GOT3 (cell line): ENCODE measurements at regions not wholly inside any gene's neighbourhood (a gene's known extent, or its start where the extent isn't known, plus 50 kb on each side); places are given as distances from the start of the nearest gene placed in this dataset.
"Not testable (repeated sequence)": the region's sequence is repeated elsewhere in the genome, so short reads cannot be mapped to it uniquely, and the experiment has no call there.

Experiments
- DNase-seq: peaks from one replicate; lab custom pipeline; 2025; ENCODE audit warnings: mixed read lengths; lab: John Stamatoyannopoulos, UW

DNA sequence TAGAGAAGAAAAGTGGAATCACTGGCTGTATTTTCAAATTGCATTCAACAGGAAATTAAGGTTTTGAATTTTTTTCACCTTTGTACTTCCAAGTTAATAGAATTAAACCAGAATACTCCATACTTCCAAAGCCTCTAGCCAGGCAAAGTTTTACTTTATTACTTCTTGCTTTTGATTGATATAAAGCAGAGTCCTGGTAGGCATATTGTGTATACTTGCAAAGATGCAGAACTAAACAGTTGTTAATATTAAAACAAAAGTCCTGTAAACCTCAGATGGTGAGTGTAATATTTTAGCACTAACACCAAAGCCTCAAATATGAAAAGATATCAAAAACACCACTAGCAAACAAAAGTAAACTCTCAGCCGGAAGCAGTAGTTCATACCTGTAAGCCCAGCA lies 107.2 kb upstream of the C2CD4B start:
- DNase-seq: no peak

DNA sequence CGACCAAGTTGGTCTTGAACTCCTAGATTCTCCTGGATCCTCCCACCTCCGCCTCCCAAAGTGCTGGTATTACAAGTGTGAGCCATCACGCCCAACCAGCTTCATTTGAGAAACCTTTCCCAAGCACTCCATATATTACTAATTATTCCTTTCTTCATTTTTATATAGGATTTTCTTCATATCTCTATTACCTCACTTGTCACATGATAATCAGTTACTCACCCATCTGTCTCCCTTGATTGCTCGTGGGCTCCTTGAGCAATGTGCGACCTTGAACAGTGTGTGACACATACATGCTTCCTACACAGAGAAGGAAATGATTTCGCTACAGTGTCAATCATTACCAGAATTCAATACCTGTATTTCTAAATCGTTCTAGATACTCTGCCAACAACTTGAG lies 110.7 kb upstream of the C2CD4B start:
- no peak for DNase-seq

DNA sequence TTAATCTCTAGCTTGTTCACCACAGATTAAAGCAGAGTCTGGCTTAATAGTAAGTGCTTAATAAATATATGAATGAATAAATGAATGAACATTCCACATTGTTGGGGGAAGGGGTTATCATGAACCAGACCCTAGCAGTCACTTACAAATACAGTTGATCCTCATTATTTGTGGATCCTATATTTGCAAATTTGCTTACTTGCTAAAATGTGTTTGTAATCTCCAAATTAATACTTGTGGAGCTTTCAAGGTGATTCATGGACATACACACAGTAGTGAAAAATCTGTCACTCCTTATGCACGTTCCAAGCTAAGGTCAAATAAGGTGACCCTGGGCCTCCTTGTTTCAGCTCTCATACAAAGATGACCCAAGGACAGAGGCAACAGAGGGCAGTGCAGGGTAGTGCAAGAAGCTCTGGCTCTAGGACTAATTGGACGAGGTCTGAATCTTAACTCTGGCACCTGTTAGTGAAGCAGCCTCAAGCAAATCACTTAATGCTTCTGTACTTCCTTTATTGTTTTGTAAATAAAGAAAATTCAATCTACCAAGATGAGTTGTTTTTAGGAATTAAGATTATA lies 112.8 kb upstream of the C2CD4B start:
- DNase-seq: no peak

DNA sequence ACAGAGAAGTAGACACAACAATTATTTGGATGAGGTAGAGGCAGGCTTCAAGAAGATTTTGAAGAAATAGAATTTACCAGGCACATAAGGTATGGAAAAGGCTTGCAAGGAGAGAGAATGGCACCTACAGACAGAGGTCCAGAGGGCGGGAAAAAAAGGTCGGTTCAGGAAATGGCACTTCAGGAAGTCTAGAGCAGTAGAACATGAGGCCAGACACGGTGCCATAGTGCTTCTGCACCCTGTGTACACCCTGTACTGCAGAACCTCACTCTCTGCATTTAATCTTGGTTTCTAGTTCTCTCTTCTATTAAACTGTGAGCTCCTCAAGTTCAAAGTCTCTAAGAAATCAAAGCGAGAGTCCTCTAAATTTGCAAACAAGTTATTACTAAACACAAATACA lies 113.4 kb upstream of the C2CD4B start:
- no peak for DNase-seq

DNA sequence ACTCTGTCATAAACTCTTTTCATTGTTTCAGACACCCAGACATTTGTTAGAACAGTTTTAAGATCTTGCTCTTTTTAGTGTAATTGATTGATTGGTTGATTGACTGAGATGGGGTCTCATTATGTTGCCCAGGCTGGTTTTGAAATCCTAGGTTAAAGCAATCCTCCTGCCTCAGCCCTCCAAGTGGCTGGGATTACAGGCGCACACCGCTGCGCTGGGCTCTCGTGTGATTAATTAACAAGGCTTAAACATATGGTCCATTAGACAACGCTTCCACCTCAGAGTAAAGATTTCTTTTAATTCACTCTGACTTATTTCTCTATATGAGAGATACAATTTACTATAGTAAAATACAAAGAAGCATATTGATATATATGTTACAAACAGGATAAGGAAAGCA lies 114.0 kb upstream of the C2CD4B start:
- no peak for DNase-seq

DNA sequence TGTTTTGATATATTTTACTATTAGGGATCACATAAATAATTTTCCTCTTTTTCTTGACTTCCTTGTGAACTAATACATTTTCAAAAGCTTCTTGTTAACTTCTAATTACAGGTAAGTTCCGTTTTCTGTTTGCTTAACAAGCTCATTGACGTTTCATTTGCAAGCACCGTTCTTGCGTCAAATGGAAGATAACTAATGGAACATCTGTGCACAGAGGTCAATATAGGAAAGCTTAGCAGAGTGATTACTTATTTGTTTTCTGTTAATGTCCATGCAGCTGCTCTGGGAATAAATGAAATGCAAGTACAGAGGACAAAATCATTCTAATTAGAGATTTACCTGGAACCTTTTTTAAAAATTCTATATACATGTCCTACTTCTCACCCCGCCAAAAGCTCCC lies 115.5 kb upstream of the C2CD4B start:
- DNase-seq: no peak

DNA sequence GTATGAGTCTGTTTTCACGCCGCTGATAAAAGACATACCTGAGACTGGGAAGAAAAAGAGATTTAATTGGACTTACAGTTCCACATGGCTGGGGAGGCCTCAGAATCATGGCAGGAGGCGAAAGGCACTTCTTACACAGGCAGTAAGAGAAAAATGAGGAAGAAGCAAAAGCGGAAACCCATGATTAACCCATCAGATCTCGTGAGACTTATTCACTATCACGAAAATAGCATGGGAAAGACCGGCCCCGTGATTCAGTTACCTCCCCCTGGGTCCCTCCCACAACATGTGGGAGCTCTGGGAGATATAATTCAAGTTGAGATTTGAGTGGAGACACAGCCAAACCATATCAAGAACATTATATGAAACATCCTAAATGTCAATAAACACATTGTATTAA lies 116.7 kb upstream of the C2CD4B start:
- not testable (repeated sequence) for DNase-seq

DNA sequence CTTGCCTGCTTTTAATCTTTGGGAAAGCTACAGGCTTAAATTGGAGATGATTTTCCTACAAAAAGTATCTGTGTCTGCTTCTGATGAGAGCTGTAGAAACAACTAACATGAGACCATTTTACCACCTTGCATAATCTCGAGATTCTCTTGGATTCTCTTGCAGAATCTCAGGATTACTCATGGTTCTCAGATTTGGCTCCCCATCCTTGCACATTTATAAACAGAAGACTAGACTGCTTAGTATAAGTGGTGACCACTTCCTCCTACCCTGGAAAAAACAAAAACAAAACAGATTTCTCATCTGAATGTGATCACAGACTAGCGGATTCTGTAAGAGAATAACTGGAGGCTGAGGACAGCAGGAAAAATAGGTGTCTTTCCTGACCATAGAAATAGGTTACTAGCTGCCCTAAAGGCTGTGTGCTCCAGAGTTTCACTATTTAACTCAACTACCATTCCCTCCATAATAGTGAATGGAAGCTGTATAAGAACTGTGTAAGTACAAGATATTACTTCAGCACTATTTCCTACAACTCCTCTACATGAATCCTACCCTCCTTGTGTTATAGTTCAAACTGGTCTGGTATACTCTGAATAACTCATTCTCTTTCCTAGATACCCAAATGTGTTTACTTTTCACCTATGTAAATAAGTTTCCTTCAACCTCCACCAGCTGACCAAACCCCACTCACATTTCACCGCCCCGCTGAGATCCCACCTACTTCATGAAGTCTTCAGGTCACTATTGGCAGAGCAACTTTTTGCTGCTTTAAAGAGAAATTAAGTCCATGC lies 122.2 kb upstream of the C2CD4B start:
- no peak for DNase-seq

DNA sequence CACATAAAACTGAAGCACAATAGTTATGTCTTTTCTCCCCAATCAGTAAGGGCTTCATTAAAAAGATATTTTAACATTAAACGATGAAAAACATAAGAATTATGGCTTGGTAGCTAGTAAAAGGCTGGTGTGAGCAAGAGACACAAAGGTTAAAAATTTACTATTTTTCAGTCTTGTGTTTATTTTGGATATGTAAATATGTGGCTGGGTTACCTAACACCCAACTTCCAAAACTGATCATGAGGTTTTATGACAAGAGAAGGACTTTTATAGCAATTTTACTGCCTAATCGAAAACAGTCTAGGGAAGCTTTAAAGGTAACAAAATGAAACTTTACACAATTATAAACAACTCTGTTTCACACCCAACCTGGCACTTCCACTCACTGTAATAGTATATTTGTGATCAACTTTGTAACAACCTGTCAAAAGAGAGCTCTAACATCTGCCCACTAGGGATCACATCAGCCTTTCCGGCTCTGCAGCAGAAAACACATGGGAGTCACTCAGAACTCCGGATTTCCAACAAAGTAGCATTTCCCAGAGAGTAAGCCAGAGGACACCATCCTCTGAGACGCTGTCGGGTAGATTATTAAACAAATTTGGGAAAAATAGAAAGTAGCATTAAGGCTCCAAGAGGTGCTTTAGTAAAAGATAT lies 123.4 kb upstream of the C2CD4B start:
- no peak for DNase-seq

DNA sequence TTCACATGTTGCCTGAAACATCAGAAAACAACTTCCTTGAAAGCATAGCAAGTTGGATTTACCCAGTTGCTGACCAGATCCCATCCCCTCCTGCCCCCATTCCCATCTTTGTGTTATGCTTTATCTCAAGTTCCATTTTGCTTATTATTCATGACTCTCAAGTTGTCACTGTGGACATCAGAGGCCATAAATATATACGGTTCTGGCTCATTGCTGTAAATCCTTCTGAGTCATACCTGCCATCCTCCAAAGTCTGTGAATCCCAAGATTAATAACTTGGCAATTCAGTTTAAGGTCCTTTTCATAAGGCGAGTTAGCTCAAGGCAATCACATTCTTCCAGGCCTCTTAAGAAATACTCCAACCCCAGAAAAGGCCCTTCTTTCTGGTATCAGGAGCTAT lies 126.2 kb upstream of the C2CD4B start:
- no peak for DNase-seq

DNA sequence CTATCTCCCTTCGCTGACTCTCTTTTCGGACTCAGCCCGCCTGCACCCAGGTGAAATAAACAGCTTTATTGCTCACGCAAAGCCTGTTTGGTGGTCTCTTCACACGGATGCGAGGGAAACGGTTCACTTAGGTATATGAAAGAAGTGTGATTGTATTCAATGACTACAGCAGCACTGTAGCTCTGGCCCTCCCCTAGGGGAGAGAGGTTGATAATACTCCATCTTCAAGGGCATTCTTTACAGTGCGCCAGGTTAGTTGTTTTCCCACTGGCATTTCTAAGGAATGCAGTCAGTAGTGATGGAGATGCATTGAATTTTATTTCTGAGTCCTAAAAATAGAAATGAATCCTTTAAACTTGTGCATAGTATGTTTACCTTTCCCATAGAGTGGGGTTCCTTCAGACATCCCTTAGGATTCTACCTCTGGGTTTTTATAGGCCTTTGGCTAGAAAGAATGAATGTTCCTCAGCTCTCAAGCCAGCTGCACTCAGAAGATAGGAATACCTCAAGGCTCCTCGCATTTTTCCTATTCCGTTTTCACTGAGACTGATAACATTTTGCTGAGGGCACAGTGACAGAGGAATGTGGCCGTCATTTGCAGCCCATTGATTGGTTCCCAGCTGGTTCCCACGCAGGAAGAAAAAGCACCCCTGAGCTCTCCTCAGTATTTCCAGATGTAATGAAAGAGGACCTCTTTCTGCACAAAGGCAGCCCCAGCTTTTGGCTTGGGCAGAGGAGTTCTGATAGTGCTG lies 131.8 kb upstream of the C2CD4B start:
- no peak for DNase-seq

DNA sequence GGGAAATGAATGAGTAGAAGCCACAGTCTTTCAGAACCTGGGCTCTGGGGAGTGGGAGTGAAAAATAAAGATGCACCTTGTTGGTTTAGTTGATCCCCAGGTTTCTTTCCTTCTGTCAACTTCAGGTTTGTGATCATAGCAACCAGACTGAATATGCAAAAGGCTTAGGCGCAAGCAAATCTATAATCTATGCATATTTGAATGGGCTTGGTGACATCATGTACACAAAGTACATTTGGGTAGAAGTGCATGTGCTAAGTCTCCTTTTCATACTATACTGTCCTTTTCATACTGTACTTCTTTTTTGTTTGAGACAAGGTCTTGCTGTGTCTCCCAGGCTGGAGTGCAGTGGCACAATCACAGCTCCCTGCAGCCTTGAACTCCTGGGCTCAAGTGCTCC lies 132.4 kb upstream of the C2CD4B start:
- DNase-seq: no peak

DNA sequence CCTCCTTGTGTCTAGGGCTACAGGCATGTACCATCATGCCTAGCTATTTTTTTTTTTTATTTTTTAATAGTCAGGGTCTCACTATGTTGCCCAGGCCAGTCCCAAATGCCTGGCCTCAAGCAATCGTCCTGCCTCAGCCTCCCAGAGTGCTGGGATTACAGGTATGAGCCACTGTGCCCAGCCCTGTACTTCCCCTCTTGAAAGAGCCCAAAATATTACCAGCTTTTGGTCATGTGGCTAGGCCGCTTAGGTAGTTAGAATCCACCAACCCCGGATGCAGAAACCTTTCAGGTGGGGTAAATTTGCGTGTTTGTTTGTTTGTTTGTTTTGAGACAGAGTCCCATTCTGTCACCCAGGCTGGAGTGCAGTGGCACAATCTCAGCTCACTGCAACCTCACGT lies 132.8 kb upstream of the C2CD4B start:
- no peak for DNase-seq

DNA sequence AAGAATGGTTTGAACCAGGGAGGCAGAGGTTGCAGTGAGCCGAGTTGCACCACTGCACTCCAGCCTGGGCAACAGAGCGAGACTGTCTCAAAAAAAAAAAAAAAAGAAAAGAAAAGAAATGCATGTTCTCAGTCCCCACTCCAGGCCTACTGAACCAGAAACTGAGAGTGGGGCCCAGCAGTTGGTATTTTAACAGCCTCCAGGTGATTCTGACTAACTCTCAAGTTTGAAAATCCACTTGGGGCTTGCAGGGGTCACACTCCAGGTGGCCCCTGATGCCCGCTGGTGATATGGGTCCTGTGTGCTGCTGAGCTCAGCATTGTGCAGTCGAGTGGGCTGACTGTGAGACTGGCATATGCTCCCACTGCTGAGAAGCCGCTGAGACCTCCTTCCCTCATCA lies 133.7 kb upstream of the C2CD4B start:
- no peak for DNase-seq

DNA sequence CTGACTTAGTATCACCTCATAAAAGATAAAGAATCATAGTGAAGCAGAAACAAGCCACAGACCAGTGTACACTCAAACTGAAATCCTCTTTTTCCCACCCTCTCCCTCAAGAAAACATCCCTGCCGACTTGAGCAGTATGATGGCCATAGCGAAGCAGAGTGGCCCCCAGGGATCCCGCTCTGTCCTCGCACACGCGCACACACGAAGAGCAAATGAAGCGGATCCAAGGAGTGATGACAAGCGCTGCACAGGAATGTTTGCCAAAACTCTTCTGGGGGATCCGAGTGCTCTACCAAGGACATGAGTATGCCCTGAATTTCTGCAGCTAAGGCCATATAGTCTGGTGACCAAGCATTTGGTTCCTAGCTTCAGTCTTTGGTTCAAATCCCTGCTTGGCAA lies 134.5 kb upstream of the C2CD4B start:
- DNase-seq: no peak

DNA sequence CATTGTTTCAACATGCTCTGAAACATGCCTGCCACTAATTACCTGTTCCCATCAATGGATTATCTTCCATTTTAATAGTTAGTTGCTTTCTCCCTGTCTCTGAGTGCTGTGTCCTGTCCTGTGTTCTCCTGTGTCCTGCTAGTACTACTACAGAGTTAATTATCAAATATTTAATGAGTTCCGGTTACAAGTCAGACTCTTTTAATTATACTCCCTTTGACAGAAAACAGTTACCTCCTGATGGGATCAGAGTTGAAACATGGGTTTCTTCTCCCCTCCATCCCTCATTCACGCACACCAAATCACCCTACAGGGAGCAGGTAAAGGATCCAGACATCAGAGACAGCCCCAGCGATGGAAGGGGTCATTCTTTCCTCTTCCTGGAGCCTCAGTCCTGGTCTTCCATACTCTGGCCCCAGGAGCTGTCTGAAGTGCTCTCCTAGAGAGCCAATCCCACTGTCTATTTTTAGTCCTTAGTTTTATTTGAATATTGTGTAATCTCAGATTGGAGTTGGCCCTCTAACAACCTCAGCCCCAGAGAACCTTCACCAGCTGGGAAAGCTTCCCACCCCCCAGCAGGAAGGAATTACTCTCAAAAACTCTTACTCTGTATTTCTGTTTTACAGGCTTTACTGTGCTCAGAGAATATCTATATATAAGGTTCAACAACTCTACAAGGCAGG lies 137.0 kb upstream of the C2CD4B start:
- DNase-seq: no peak

DNA sequence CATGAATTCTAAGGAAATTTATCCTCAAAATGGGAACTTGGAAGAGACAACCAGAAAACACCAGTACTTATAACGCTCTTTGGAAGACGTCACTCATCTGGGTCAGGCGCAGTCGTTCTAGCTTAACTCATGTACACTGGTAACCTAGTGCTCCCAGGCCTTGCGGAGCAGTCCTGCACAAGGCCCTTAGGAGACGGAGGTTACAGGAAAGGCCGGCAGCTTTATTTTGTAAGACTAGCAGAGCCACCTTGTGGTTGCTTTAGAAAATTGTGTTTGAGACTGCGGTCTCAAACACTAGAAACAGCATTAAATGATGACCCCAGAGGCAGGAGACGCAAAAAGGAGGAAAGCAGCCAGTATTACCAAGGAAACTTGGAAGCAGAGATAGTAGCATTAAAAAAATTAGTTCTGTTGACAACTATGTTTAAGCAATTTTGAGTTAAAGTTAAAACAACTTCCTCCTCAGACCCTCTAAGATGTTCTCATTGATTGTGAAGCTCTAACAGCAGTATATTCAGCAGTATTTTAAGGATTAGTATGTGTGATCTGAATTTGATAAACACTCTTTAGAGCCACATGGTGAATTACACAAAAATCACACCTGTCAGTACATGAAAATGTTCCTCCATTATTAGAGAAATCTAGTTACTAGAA lies 141.9 kb upstream of the C2CD4B start:
- no peak for DNase-seq

DNA sequence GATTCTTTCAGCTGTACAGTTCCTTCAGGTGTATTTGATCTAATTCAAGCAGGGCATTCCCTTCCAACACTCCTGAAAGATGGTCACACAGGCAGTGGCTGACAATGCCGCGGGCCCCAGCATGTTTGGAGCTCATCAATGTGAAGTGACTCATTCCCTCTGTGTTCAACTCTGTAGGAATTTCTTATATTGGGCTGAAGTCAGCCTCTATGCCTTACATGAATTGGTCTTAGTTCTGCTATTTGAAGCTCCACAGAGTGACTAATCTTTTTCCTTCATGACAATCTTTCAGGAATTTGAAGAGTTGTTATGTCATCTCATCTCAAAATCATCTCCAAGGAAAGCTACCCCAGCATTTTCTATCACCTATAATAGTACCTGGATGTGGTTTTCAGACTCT lies 142.5 kb upstream of the C2CD4B start:
- DNase-seq: no peak

DNA sequence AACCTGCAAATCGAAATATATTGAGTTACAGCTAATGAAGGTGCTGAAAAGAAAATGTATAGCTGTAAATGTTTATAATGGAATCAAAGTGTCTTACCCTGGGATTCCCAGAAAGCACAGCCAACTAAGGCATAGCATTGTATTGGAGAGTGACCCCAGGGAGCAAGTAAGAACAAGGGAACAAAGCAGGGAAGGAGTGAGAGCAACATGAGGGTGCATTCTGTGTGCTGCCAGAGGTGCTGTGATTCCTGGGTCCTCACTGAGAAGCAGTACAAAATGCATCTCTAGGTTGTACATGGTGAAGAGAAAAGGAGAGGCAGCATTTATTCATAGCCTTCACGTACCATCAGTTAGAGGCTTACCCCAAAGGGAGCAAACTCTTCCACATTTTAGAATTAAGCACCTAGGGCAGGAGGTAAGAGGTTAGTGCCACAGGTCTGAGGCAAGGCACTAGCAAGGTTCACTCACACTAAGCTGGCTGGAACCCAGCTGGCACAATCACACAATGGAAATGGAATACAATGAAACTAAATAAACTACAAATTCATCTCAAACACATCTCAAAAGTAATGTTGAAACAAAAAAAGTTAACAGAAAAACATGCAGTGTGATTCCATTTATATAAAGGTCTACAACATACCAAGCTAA lies 151.5 kb upstream of the C2CD4B start:
- DNase-seq: no peak

DNA sequence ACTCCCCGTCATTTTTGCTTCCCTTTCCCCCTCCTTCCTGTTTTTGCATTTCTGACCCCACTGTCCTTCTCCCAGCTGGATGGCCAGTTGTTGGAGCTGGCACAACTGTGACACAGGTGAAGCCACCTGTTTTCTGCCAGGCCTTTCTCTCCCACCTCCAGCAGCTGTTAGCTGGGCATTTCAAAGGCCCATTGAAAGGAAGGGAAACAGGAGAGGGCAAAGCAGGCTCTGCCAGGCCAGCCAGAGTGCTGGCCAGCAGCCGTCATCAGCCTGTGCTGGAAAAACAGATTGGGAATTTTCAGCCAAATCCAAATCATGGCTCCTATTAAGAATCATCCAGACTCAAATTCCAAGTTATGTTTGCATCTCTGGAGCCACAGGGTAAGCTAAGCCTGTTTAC lies 155.2 kb upstream of the C2CD4B start:
- DNase-seq: no peak

DNA sequence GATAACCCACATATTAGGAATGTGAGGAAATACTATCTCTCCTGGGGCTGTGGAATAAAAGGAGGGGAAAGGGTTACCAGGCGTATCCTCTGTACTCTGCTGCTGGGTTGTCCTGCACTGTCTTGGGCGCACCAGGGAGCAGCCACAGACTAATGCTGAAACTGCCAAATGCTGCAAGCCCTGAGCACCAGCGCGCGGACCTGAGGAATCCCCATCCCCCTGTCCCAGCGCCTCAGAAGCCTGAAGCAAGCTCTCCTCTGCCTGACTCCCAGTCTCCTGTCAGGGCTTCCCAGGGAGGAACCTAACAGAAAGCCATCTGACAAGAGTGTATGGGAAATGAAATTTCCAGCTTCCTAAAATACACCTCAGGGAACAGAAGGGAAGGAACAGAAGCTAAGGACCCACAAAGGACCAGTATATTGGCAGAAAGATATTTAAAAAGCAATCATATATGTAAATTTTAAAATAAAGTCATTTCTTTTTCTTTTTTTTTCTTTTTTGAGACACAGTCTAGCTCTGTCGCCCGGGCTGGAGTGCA lies 158.3 kb upstream of the C2CD4B start:
- DNase-seq: no peak
